Adrenal gland (tissue), 9 donors: ENCODE measurements at regions not wholly inside any gene's neighbourhood (a gene's known extent, or its start where the extent isn't known, plus 50 kb on each side); places are given as distances from the start of the nearest gene placed in this dataset.

Source experiments
- DNase-seq, 7 donors: peaks; one replicate each; pipeline ENCODE4 v3.0.0-alpha.2; 2019 to 2020
- H3K27ac ChIP-seq, 5 donors: fragments of 200-600 bp; sonication (generic) in 4 of 5; 1 replicate in 3 of 5; 2 replicates in 2 of 5; pipeline versions ENCODE4 v1.5.1 to v1.8.0; 2016 to 2020; ENCODE audit warnings: mild to moderate bottlenecking in 1 of 5
- H3K27me3 ChIP-seq: fragments of 200-600 bp; 2 replicates; pipeline ENCODE4 v1.8.0; 2021
- H3K36me3 ChIP-seq, 2 donors: fragments of 200-600 bp; replicated peaks in 1 of 2; 1 replicate in 1 of 2; 2 replicates in 1 of 2; pipeline versions ENCODE4 v1.5.1 to v1.8.0; 2018 to 2022
- H3K4me1 ChIP-seq, 2 donors: fragments of 200-600 bp; replicated peaks in 1 of 2; 1 replicate in 1 of 2; 2 replicates in 1 of 2; pipeline versions ENCODE4 v1.5.1 to v1.8.0; 2018 to 2021
- H3K4me3 ChIP-seq, 4 donors: fragments of 200-600 bp; sonication (generic) in 3 of 4; one replicate each; pipeline ENCODE4 v1.5.1; 2016 to 2018
- H3K9me3 ChIP-seq, 3 donors: fragments of 200-600 bp; sonication (generic) in 1 of 3; replicated peaks in 1 of 3; 1 replicate in 2 of 3; 2 replicates in 1 of 3; pipeline versions ENCODE4 v1.5.1 to v1.8.0; 2016 to 2021
- POLR2A ChIP-seq, 2 donors: fragments of 450-650 bp; IDR thresholded peaks; one replicate each; pipeline ENCODE4 v1.6.1; 2017; ENCODE audit warnings: antibody characterized with exemption in 2 of 2, mild to moderate bottlenecking in 2 of 2, moderate library complexity in 1 of 2
- WGBS, 4 donors: extraction: QIAGEN DNeasy Blood & Tissue Kit in 2 of 4; methylation state at CpG; one replicate each; pipeline versions ENCODE4 v1.1.5 to v1.1.7; 2013 to 2017; 5-methylcytosine and 5-hydroxymethylcytosine counted together
- intact Hi-C, 2 donors: fragments of 100-400 bp; cut with DNase I; formaldehyde crosslinking; loops; one replicate each; pipeline versions ENCODE4 v1.14.1 to v1.15.0; 2022 to 2023
- TF ChIP-seq, protein P1 (sequence below), 6 experiments: fragments of 450-650 bp in 4 of 6; fragments of 200-600 bp in 2 of 6; sonication (generic) in 1 of 6; IDR thresholded peaks; 1 replicate in 5 of 6; 2 replicates in 1 of 6; pipeline versions ENCODE4 v1.5.1 to v1.8.0; 2016 to 2021; ENCODE audit warnings: antibody characterized with exemption in 6 of 6, mild to moderate bottlenecking in 2 of 6, moderate library complexity in 1 of 6
- donor health status: healthy with polysubstance abuse.
- donor health status: Bipolar disorder and iron deficiency.
- donor health status: DM: yes; HTN: yes; CAD: no.
- donor health status: DM: no; HTN: no; CAD: no.
- donor health status: DM: no; HTN: no; CAD: no.

DNA sequence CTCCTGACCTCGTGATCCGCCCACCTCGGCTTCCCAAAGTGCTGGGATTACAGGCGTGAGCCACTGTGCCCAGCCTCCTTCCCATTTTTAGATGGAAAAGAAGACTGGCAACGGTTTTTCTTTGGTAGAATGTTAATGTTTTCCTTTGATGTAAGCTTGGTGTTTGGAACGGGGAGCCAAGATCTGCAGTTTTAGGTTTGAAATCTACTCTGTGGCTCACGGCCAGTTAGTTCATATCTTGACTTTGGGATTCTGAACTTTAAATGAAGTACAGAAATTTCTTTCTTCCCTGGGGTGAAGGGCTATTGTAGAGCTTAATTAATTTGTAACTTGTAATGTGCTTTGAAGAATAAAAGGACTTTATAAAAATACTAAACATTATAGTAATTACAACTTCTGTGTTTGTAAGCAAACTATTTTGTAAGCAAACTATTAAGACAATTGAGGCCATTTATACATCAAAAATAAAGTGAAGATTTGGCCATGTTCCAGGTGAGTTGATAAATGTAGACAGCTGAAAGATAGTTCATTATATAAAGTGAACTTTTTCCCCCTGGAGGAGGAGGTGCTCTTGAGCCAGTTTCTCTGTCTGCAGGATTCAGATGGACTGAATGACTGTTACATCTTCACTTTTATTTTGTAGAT, 117.1 kb upstream of the TUT7 start:
- DNase-seq: no peak
- Histone ChIP-seq H3K36me3 (no peaks in the 10 kb centered on the region), H3K4me3 (no peak overlapping the region), H3K27me3 (peaks cover 4% of the 10 kb centered on the region), H3K4me1 (no peaks in the 10 kb centered on the region), H3K9me3 (no peaks in the 10 kb centered on the region), H3K27ac (no peak overlapping the region)
- intact Hi-C loops: no loop called here
- 70 to 77% (median 73%) methylated on average over 7 of the region's 7 CpGs for WGBS, 4 donors
- TF ChIP-seq, protein P1, sequence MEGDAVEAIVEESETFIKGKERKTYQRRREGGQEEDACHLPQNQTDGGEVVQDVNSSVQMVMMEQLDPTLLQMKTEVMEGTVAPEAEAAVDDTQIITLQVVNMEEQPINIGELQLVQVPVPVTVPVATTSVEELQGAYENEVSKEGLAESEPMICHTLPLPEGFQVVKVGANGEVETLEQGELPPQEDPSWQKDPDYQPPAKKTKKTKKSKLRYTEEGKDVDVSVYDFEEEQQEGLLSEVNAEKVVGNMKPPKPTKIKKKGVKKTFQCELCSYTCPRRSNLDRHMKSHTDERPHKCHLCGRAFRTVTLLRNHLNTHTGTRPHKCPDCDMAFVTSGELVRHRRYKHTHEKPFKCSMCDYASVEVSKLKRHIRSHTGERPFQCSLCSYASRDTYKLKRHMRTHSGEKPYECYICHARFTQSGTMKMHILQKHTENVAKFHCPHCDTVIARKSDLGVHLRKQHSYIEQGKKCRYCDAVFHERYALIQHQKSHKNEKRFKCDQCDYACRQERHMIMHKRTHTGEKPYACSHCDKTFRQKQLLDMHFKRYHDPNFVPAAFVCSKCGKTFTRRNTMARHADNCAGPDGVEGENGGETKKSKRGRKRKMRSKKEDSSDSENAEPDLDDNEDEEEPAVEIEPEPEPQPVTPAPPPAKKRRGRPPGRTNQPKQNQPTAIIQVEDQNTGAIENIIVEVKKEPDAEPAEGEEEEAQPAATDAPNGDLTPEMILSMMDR (IDR thresholded peaks at IDR 0.05): no peak
- TF ChIP-seq POLR2A (IDR thresholded peaks at IDR 0.05): no peak

DNA sequence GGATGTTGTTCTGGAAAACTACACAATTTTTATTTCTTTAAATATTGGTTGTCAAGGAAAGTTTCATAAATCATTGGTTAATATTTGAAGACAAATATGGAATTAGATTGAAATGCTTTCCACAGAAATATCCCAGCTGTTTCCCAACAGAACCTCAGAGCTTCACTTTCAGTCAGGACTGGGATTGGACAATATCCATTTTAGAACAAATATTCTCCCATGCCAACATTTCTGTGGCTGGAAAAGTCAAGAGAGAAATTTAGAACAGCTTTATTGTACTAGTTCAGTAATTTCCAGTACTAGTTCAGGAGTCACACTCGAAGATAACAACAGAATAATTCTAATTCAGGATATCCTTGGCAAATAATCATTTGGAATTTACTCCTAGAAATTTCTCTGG, 116.1 kb upstream of the TUT7 start:
- no peak for TF ChIP-seq POLR2A (IDR thresholded peaks at IDR 0.05)
- TF ChIP-seq, protein P1 (IDR thresholded peaks at IDR 0.05): no peak
- H3K27me3 ChIP-seq: peaks cover 4% of the 10 kb centered on the region
- 53 to 69% (median 57%) methylated on average over 1 of the region's 1 CpG for WGBS, 4 donors
- no peak overlapping the region for H3K27ac ChIP-seq
- no peak overlapping the region for H3K4me3 ChIP-seq
- H3K9me3 ChIP-seq: no peaks in the 10 kb centered on the region
- intact Hi-C loops: no loop called here
- H3K36me3 ChIP-seq: no peaks in the 10 kb centered on the region
- no peaks in the 10 kb centered on the region for H3K4me1 ChIP-seq
- no peak for DNase-seq

DNA sequence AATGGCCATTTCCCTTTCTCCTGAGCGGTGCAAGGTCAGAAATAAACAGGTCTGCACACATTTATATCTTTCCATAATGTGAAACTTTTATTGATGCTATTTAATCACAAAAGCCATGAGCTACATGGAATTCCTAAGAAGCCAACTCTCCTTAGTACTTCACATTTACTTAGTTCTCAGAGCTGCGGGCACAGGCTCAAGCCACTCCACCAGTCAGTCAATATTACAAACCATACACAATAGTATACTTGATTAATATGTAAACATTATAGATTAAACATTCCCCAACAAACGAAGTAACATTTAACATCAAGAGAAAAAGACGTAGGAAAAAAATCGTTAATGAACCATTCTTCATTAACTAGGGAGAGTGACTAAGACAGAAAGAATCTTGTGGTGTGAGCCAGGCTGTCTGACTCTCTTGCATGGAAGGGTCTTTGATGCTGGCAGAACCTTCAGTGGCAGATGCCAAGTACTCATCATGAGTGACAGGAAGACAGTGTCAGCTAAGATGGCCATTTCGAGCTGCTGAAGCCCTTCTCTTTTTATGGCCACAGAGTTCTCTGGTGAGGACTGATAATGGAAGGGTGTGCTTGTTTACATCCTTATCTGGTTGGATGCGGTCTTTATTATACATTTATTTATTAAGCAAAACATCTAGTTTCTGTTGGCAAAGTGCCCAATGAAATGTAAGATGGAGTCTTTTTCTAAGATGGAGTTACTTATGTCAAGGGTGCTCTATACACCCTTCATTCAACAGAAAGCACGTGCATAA, 115.5 kb upstream of the TUT7 start:
- Histone ChIP-seq H3K9me3 (no peaks in the 10 kb centered on the region), H3K36me3 (no peaks in the 10 kb centered on the region), H3K4me1 (no peaks in the 10 kb centered on the region), H3K27me3 (peaks cover 4% of the 10 kb centered on the region), H3K4me3 (no peak overlapping the region), H3K27ac (no peak overlapping the region)
- TF ChIP-seq, protein P1 (IDR thresholded peaks at IDR 0.05): no peak
- TF ChIP-seq POLR2A (IDR thresholded peaks at IDR 0.05): no peak
- WGBS, 4 donors: 74 to 80% (median 79%) methylated on average over 8 of the region's 8 CpGs
- DNase-seq: no peak
- intact Hi-C loops: no loop called here

DNA sequence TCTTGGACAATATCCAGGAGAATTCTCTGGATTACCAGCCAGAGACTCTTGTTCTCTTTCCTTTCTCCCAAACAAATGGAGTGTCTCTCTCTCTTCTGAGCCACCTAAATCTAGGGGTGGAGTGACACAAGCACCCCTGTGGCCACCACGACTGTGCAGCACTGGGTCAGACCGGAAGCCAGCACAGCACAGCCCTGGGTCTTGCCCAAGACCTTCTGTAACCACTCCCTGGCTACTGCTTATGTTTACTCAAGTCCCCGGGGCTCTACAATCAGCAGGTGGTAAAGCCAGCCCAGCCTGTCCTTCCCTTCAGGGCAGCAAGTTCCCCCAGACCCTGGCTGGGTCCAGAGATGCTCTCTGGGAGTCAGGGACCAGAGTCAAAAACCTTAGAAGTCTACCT, 110.0 kb upstream of the TUT7 start:
- intact Hi-C loops: no loop called here
- Histone ChIP-seq H3K27ac (no peak overlapping the region), H3K4me1 (no peaks in the 10 kb centered on the region), H3K36me3 (no peaks in the 10 kb centered on the region), H3K9me3 (no peaks in the 10 kb centered on the region), H3K4me3 (no peak overlapping the region), H3K27me3 (no peaks in the 10 kb centered on the region)
- DNase-seq: no peak
- 54 to 68% (median 57%) methylated on average over 2 to 3 of the region's 3 CpGs for WGBS, 4 donors
- TF ChIP-seq, protein P1 (IDR thresholded peaks at IDR 0.05): no peak
- no peak for TF ChIP-seq POLR2A (IDR thresholded peaks at IDR 0.05)
